ENCODE measurements at regions not wholly inside any gene's neighbourhood (a gene's known extent, or its start where the extent isn't known, plus 50 kb on each side); places are given as distances from the start of the nearest gene placed in this dataset.
A peak's percentile ranks its signal among the peaks of the same experiment; 100 is the strongest.

GRCh38 chr9:3047912-3048311 lies 204.0 kb upstream of the PUM3 start:
- no peak for DNase-seq

- DNase-seq = no peak
Observed at GRCh38 chr9:3045153-3045552, 201.3 kb upstream of the PUM3 start.

GRCh38 chr9:3043369-3043768 lies 199.5 kb upstream of the PUM3 start:
- DNase-seq = no peak

GRCh38 chr9:3040761-3041160 lies 196.9 kb upstream of the PUM3 start:
- DNase-seq = no peak

- DNase-seq = no peak
Observed at GRCh38 chr9:3036333-3036700, 192.4 kb upstream of the PUM3 start.

GRCh38 chr9:3035579-3036332 lies 191.9 kb upstream of the PUM3 start:
- no peak for DNase-seq

GRCh38 chr9:3032898-3033297 lies 189.0 kb upstream of the PUM3 start:
- no peak for DNase-seq

- DNase-seq = no peak
Observed at GRCh38 chr9:3028535-3028934, 184.6 kb upstream of the PUM3 start.

- DNase-seq = peak; percentile 83
Observed at GRCh38 chr9:3027210-3027609, 183.3 kb upstream of the PUM3 start.

- no peak for DNase-seq
Observed at GRCh38 chr9:3023449-3023848, 179.6 kb upstream of the PUM3 start.

- no peak for DNase-seq
Observed at GRCh38 chr9:3018691-3019230, 174.9 kb upstream of the PUM3 start.

GRCh38 chr9:3018071-3018470 lies 174.2 kb upstream of the PUM3 start:
- peak; percentile 40 for DNase-seq

GRCh38 chr9:3014178-3014577 lies 170.3 kb upstream of the PUM3 start:
- peak; percentile 59 for DNase-seq

GRCh38 chr9:3012842-3013241 lies 168.9 kb upstream of the PUM3 start:
- DNase-seq = no peak

GRCh38 chr9:3012245-3012644 lies 168.3 kb upstream of the PUM3 start:
- no peak for DNase-seq

GRCh38 chr9:3008091-3008490 lies 164.2 kb upstream of the PUM3 start:
- DNase-seq = no peak

- DNase-seq = no peak
Observed at GRCh38 chr9:3007326-3007725, 163.4 kb upstream of the PUM3 start.

GRCh38 chr9:3006851-3007250 lies 163.0 kb upstream of the PUM3 start:
- DNase-seq = no peak

- no peak for DNase-seq
Observed at GRCh38 chr9:3004572-3004971, 160.7 kb upstream of the PUM3 start.

GRCh38 chr9:3001311-3001710 lies 157.4 kb upstream of the PUM3 start:
- DNase-seq = no peak

GRCh38 chr9:2992427-2992826 lies 148.5 kb upstream of the PUM3 start:
- DNase-seq = peak; percentile 5

GRCh38 chr9:2991292-2991691 lies 147.4 kb upstream of the PUM3 start:
- no peak for DNase-seq

GRCh38 chr9:2987679-2988078 lies 143.8 kb upstream of the PUM3 start:
- DNase-seq = no peak

- no peak for DNase-seq
Observed at GRCh38 chr9:2985343-2985742, 141.4 kb upstream of the PUM3 start.

- DNase-seq = no peak
Observed at GRCh38 chr9:2984491-2984890, 140.6 kb upstream of the PUM3 start.
